GM18502 (cell line): ENCODE measurements at regions not wholly inside any gene's neighbourhood (a gene's known extent, or its start where the extent isn't known, plus 50 kb on each side); places are given as distances from the start of the nearest gene placed in this dataset.

ENCODE experiments used
- ATAC-seq: cut with Tn5 transposase; IDR thresholded peaks from one replicate; pipeline ENCODE4 v1.9.1; 2021; ENCODE audit warnings: mild to moderate bottlenecking; ENCODE audit not compliant: unreplicated experiment, poor library complexity

GRCh38 chrX:69031181-69031580 lies 134.1 kb downstream of the PJA1 start:
- no peak for ATAC-seq

DNA sequence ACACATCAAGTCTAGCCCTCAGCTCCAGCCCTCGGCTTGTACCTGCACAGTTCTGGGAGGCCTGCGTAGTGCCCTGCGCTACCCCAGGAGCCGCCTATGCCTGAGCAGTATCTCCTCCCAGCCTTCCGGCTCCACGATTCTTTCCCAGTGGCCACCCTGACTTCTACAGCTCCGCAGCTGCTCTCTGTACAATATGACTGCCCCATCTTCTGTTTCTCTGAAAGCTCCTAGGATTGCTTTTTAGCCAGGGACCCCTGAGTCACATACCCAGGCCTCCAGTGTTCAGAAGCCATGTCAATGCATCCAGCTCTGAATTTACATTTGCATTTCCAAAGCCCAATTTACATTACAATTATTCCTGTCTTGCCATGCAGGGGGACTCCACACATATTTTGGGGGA lies 135.5 kb downstream of the PJA1 start:
- ATAC-seq, result no peak

- ATAC-seq, result peak; percentile 18
Observed at GRCh38 chrX:69028761-69029120, 136.5 kb downstream of the PJA1 start.

GRCh38 chrX:69028006-69028760 lies 137.1 kb downstream of the PJA1 start:
- ATAC-seq, result peak; percentile 89

DNA sequence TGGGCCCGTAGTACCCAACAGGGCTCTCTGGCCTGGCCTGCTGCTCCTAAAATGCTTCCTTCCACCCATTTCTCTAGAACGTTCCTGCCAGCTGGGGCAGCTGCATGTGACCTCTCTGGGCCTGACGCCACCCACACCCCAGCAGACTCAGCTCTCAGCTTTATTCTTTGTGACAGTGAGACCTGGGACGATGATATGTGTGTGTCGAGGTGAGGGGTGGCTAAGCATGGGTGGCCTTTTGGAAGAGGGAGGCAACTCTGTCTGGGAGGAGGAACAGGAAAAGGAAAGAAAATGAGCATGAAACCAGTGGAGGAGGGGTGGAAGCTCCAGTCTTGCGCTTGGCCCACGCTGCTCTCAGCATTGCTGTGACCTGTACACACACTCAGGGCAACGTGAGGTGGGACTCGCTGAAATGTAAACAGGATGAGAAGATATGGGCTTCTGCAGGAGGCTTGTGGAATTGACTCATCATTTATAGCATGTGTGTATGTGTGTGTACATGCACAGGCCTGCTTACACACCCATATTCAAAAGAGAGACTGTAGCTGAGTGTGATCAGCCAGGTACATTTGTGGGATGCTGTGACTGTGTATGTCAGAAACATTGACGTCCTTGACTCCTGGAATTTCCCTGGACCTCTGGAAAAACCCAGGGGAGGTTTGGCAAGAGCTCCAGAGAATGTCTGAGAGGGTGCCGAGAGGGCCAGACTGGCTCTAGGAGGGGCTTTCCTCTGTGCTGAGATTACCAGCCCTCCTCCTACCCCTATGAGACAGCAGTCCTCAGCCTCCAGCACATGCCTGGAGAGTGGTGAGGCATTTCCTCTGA lies 137.9 kb downstream of the PJA1 start:
- ATAC-seq, result peak; percentile 52

DNA sequence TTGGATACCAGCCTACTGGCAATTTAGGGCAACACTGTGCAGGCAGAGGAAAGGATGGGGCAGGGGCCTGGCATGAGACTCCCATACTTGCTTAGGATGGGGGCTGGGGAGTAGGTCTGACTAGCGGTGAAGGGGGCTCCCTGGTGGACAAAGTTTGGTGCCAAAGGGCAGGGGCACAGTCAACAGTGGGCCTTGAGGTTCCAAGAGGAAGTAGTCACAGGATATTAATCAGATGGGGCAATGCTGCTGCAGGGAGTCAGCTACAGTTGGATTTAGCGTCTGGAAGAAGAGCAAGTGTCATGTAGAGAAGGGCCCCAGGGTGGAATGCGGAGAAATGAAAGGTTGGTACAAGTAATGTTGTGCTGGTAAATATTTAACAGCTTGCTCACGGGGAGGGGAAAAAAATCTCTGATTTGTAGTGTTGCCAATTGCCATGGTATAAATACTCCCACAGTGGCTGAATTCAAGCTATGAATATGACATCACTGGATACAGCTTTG lies 139.4 kb downstream of the PJA1 start:
- no peak for ATAC-seq

GRCh38 chrX:69024931-69025330 lies 140.3 kb downstream of the PJA1 start:
- no peak for ATAC-seq

- no peak for ATAC-seq
Observed at GRCh38 chrX:69024161-69024736, 141.0 kb downstream of the PJA1 start.

DNA sequence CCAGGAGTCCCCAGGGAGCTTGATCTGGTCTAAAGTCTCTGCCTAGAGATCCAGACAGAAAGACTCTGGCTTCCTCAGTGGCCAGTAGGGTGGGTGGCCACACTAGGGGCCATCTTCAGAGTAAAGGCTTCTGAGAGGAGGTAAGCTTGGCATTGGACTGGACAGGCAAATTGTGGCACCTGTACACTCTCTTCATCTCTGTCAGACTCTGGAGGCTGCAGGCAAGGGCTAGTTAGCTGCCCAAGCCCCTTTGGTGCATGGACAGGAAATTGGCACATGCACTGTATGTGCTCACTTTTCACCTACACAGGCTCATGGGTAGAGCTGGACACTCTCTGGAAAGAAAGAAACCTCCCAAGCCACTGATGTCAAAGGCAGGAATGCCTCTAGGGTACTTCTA lies 142.8 kb downstream of the PJA1 start:
- ATAC-seq, result no peak

- no peak for ATAC-seq
Observed at GRCh38 chrX:69021141-69021960, 143.9 kb downstream of the PJA1 start.

DNA sequence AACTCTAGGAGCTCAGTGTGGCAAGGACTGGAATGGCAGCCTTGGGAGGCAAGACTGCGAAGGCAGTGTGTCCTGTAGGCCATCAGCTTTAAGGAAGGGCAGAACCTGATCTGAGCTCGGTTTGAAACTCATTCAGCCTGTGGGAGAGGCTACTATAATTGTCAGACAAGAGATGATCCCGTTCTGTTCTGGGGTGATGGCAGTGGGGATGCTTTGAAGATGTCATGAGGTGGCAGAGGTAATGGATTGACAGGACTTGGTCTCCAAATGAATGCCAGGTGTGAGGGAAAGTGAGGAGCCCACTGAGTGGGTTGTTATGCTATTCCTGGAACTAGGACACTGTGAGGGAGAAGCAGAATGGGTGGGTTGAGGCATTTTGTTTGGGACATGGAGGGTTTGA lies 144.9 kb downstream of the PJA1 start:
- no peak for ATAC-seq

DNA sequence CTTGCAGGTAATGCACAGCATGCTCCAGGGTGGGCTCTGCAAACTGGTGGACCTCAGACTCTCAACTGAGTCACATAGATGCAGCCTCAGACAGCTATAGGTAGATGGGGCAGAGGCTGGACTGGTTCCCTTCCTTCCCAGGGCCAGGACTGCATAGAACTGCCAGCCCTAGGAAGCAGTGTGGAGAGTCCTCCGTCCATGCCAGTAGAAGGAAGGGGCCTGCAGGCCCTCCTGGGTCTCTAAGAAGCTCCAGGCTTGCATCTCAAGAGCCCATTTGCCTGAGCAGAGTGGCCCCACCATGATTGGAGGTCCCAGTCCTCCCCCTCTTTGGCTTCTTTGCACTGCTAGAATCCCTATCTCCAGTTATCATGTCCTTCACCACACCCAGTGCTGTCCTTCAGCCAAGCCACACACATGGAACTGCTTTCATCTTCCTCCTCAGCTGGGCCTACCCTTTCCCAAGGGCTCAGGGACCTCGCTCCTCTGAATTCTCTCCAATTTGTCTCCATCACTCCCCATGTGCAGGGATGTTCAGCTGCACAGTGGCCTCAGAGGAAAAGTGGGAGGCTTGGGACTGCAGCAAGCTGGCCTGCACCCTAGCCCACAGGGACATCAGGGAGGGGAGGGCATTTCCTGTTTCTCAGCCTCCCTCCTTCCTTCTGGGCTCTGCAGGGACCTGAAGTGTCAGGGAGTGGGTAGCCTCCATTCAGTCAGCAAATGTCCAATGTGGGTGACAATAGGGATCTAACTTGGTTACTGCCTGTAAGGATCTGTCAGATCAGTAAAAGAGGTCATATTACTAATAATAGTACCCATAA lies 146.0 kb downstream of the PJA1 start:
- ATAC-seq, result no peak

DNA sequence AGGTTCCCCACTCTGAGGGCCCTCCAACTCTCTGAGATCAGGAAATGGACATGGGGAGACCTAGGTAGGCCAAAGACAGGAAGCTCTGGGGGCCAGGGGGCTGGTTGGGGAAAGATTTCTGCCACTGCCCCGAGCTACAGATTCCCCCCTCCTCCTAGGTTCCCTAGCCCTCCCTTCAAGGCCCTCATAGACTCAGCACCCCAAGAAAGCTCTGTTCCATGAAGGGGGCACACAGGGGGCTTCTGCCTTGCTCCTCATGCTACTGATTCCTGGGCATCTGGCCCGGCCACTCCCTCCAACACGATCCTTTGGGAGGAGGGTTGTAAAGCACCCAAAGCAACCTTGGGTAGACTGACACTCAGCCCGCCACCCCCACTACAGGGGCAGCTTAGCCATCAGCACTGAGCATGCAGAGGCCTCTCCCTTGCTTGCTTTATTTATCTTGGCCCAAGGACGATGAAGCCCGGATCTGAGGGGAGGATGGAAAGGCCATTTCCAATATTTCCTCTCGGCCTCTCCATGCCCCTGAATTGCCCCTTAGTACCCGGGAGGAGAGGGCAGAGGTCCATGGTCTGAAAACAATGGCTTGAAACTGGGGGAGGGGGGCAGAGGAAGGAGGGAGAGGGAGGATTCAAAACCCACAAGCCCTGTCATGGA lies 146.7 kb downstream of the PJA1 start:
- no peak for ATAC-seq

- no peak for ATAC-seq
Observed at GRCh38 chrX:69016293-69016941, 148.8 kb downstream of the PJA1 start.

DNA sequence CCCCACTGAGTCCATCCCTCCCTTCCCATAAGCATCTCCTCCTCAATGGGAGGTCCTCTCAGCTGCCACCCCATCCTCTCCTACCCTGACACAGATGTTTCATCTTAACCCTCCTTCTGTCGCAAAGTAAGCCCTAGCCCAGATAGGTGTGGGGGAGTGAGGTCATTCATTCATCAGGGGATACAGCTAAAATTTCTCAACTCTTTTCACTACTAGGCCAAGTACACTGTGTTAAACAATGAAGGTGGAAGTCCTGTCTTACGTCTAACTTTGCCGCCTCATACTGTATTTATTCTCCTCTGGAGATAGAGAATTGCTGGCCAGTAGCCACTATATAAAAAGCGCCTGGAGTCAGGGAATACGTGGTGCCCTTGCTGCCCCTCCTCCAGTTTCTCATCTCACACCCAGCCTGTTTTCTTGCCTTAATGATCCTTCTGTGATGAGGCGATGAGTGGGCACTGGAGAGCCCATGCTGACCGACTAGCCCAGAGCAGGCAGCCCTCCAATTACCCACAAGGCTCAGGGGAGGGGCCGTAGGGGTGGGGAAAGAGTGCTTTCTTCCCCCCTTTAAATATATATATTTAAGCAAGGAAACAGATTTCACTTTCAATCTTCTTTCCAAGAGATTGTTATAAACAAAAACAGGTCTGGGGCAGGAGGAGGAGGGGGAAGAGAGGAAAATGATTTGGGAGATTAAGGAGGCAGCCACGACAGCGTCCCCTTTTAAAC lies 149.5 kb downstream of the PJA1 start:
- ATAC-seq, result no peak

DNA sequence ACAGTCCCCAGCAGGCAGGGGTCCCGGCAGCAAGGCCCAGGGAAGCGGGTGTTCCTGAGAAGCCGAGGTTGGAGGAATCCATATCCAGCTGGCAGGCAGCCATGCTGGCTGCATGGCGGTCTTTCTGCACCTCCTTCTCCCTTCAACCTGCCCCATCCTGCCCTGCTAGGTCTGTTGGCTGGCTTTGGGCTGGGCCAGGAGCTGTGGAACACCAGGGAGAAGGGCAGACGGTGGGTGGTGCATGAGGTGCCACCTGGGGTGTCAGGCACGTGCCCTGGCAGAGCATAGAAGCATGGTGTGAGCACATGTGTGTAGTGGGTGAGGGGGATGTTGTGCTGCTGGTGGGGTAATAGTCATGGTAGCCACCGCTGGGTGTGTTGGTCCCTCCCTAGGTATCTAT lies 150.1 kb downstream of the PJA1 start:
- no peak for ATAC-seq

DNA sequence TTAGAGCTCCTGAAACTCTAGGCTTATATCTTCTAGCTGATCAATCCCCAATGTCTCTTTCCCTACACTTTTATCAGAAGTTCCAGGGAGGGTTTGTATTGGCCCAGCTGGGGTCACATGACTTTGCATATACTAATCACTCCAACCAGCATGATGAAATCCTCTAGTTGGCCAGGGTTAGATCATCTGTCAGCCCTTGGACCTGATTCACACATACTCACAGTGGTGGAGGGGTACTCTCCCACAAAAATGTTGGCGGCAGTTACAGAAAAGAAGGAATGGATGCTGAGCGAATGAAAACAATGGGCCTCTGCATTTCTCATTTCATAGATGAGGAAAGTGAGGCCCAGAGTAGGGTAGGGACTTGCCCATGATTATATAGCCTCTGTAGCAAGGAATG lies 151.1 kb downstream of the PJA1 start:
- no peak for ATAC-seq

DNA sequence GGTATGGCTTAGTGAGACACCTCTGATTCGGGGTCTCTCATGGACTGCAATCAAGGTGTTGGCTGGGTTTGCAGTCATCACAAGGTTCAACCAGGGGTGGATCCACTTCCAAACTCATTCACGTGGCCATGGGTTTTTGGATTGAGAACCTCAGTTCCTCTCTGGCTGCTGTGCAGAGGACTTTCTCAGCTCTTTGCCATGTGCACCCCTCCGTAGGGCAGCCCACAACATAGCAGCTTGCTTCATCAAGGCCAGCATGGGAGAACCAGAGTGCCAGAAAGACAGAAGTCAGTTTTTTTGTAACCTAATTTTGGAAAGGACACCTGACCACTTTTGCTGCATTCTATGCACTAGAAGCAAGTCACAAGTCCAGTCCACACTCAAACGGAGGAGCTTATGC lies 154.9 kb downstream of the PJA1 start:
- no peak for ATAC-seq
